ENCODE measurements at regions not wholly inside any gene's neighbourhood (a gene's known extent, or its start where the extent isn't known, plus 50 kb on each side); places are given as distances from the start of the nearest gene placed in this dataset.

DNA sequence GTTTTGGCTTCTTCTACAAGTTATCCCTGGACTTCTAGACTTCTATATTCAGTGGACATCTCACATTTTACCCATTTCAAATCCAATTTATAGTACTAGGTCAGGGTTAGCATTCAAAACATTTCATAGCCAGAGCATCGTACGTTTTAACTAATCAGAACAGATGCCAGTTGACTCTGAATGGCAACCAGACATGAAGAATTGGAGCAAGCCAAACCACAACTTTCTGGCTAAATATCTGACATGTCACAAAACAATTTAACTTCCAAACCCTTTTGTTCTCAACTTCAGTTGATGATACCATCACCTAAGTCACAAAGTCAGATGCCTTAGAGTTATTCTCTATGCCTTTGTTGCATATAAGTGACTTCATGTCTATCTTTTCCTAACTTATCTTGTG, 1105.7 kb downstream of the XPNPEP1 start:
- Histone ChIP-seq H3K27me3 (ENCODE audit: insufficient read depth, low read length) (no peaks in the 10 kb centered on the region), H3K9me3 (ENCODE audit: low read length) (no peaks in the 10 kb centered on the region), H3K4me1 (ENCODE audit: insufficient read depth, low read length) (no peaks in the 10 kb centered on the region), H3K4me3 (ENCODE audit: low read length) (no peak overlapping the region), H2AFZ (ENCODE audit: low read depth, low read length) (no peak overlapping the region), H3K36me3 (ENCODE audit: insufficient read depth, low read length) (no peaks in the 10 kb centered on the region)

DNA sequence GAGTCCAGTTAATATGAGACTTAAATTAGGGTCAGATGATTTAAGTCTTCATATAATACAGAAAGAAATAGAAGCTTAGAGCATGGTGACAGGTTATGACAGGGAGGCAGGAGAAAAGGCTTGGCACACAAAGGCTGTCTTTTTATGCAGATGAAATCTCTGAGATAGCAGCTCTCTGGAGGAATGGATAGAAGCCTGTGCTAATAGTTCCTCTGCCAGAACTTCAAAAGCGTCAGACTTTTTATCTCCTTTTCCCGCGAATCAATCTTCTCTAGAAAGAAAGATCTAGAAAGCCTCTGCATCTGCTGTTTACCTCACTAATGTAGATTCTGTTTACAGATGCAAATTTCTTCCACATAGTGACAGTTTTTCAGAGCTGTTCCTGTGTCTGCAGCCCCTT, 1106.2 kb downstream of the XPNPEP1 start:
- Histone ChIP-seq H3K27me3 (ENCODE audit: insufficient read depth, low read length) (no peaks in the 10 kb centered on the region), H3K4me3 (ENCODE audit: low read length) (no peak overlapping the region), H3K4me1 (ENCODE audit: insufficient read depth, low read length) (no peaks in the 10 kb centered on the region), H3K36me3 (ENCODE audit: insufficient read depth, low read length) (no peaks in the 10 kb centered on the region), H2AFZ (ENCODE audit: low read depth, low read length) (no peak overlapping the region), H3K9me3 (ENCODE audit: low read length) (no peaks in the 10 kb centered on the region)

GRCh38 chr10:108812906-108813305, 1110.4 kb downstream of the XPNPEP1 start:
- Histone ChIP-seq H3K9me3 (ENCODE audit: low read length) (no peaks in the 10 kb centered on the region), H2AFZ (ENCODE audit: low read depth, low read length) (no peak overlapping the region), H3K4me3 (ENCODE audit: low read length) (no peak overlapping the region), H3K4me1 (ENCODE audit: insufficient read depth, low read length) (no peaks in the 10 kb centered on the region), H3K27me3 (ENCODE audit: insufficient read depth, low read length) (no peaks in the 10 kb centered on the region), H3K36me3 (ENCODE audit: insufficient read depth, low read length) (no peaks in the 10 kb centered on the region)

DNA sequence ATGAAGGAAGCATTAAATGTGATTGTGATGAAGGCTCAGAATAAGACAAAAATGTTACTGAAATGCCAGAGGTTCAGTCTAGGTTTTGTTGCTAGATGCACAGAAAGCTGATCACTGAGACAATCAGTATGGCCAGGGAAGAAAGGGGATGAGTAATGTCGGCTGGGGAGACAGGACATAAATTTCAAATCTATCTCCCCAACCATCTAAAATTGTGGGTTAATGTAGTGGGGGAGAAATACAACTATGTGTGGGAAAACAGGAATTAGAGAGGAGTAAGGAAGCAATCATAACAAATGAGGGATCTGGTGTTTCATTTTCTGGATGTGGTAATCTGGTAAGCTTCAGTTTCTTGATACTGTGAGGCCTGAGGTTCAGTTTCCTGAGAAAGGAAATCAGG, 1111.0 kb downstream of the XPNPEP1 start:
- Histone ChIP-seq H3K4me1 (ENCODE audit: insufficient read depth, low read length) (no peaks in the 10 kb centered on the region), H3K36me3 (ENCODE audit: insufficient read depth, low read length) (no peaks in the 10 kb centered on the region), H3K27me3 (ENCODE audit: insufficient read depth, low read length) (no peaks in the 10 kb centered on the region), H2AFZ (ENCODE audit: low read depth, low read length) (no peak overlapping the region), H3K9me3 (ENCODE audit: low read length) (no peaks in the 10 kb centered on the region), H3K4me3 (ENCODE audit: low read length) (no peak overlapping the region)

GRCh38 chr10:108808228-108808627, 1115.1 kb downstream of the XPNPEP1 start:
- H3K9me3 ChIP-seq (ENCODE audit: low read length): no peaks in the 10 kb centered on the region
- H3K4me3 ChIP-seq (ENCODE audit: low read length): no peak overlapping the region
- no peaks in the 10 kb centered on the region for H3K27me3 ChIP-seq (ENCODE audit: insufficient read depth, low read length)
- H3K4me1 ChIP-seq (ENCODE audit: insufficient read depth, low read length): no peaks in the 10 kb centered on the region
- no peaks in the 10 kb centered on the region for H3K36me3 ChIP-seq (ENCODE audit: insufficient read depth, low read length)
- no peak overlapping the region for H2AFZ ChIP-seq (ENCODE audit: low read depth, low read length)

DNA sequence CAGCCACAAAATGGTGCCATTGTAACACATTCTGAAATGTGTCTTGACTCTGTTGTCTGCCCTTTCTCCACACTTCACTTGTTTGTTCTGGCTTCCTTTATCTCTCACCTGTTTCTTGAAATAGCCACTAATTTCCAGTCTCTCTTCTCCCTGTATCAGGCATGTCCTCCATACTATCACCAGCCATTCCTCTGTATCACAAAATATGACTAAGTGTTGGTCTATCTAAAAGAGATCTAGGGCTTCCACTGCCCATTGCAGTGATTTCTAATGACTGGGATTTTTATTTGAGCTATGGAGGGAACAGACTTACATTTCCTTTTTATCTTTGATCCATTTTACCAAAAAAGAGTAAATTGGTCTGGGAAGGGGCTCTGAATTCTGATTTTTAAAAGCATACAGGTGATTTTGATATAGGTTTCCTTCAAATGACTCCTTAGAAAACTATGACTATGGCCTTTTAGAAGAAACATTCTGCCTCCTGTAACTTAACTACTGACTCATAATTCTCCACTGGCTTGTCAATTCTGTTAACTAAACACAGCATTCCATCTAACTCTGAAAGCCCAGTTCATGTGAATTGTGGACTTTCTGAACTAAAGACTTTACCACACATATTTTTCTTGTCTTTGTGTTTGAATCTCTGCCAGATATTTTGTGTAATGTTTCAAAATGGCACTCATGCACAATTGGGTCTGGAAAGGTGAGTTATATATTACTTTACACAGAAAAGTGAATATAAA, 1121.4 kb downstream of the XPNPEP1 start:
- Histone ChIP-seq H3K9me3 (ENCODE audit: low read length) (no peaks in the 10 kb centered on the region), H3K36me3 (ENCODE audit: insufficient read depth, low read length) (no peaks in the 10 kb centered on the region), H2AFZ (ENCODE audit: low read depth, low read length) (no peak overlapping the region), H3K27me3 (ENCODE audit: insufficient read depth, low read length) (no peaks in the 10 kb centered on the region), H3K4me3 (ENCODE audit: low read length) (no peak overlapping the region), H3K4me1 (ENCODE audit: insufficient read depth, low read length) (no peaks in the 10 kb centered on the region)

DNA sequence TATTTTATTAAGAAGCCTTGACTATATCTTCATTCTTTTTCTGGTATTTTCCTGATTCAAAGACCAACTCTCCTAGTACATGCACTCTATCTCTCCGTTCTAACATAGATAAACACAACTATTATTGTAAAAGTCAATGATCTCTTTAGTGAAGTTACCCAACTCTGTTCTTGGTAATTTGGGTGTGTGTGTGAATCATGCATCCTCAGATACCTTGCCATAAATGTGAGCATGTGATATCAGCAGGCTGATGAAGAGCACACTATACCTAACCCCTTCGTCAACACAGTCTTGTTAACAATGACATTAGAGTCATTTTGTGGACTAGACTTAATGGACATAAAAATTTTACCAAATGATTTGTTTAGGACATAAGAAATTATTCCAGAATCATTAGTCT, 1122.1 kb downstream of the XPNPEP1 start:
- no peaks in the 10 kb centered on the region for H3K36me3 ChIP-seq (ENCODE audit: insufficient read depth, low read length)
- H3K27me3 ChIP-seq (ENCODE audit: insufficient read depth, low read length): no peaks in the 10 kb centered on the region
- no peak overlapping the region for H3K4me3 ChIP-seq (ENCODE audit: low read length)
- H3K4me1 ChIP-seq (ENCODE audit: insufficient read depth, low read length): no peaks in the 10 kb centered on the region
- H2AFZ ChIP-seq (ENCODE audit: low read depth, low read length): no peak overlapping the region
- no peaks in the 10 kb centered on the region for H3K9me3 ChIP-seq (ENCODE audit: low read length)

DNA sequence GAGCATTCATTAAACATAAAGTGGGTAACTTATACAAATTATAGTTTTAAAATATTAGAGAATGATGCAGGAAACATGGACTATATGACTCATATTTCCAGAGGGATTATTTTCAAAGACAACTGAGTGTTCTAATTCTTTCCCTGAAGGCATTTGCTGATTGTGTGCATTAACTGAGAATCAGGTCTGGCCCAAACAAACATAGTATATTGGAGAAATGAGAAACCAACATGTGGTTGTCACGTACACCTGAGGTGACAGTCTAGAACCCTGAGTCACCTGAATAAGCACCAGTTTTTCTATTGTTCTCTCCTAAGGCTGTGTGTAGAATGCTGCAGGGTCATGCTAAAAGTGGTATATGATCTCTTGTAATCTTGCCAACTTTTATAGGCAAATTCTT, 1125.7 kb downstream of the XPNPEP1 start:
- Histone ChIP-seq H3K4me3 (ENCODE audit: low read length) (no peak overlapping the region), H2AFZ (ENCODE audit: low read depth, low read length) (no peak overlapping the region), H3K27me3 (ENCODE audit: insufficient read depth, low read length) (no peaks in the 10 kb centered on the region), H3K4me1 (ENCODE audit: insufficient read depth, low read length) (no peaks in the 10 kb centered on the region), H3K9me3 (ENCODE audit: low read length) (no peaks in the 10 kb centered on the region), H3K36me3 (ENCODE audit: insufficient read depth, low read length) (no peaks in the 10 kb centered on the region)

DNA sequence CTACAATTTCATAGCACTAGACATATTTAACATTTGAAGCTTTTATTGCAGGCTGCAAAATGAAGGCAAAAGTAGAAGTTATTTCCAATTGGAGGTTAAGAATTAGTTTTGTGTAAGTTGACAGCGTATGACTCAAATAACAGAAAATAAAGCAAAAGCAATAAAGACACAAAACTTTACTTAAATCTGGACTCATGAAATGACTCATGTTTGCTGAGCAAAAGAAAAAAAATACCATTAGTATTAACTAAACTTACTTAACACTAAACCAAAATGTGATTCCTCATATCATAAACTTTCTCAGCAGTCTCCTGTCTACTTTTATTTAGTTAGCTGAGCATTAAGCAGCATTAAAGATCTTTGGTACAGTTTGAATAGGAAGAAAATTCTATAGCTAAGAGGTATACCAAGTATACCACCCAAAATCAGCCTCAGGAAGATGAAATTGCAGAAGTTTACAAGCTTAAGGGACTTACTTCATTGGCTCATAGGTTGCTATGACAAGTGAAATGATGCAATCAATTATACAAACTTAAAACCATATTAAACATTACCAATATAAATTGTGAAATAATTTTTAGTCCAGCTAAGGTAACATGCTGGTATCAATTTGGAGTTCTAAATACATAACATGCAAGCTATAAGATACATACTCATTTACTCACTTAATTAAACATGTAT, 1131.4 kb downstream of the XPNPEP1 start:
- Histone ChIP-seq H3K4me1 (ENCODE audit: insufficient read depth, low read length) (no peaks in the 10 kb centered on the region), H3K27me3 (ENCODE audit: insufficient read depth, low read length) (no peaks in the 10 kb centered on the region), H3K9me3 (ENCODE audit: low read length) (no peaks in the 10 kb centered on the region), H2AFZ (ENCODE audit: low read depth, low read length) (no peak overlapping the region), H3K36me3 (ENCODE audit: insufficient read depth, low read length) (no peaks in the 10 kb centered on the region), H3K4me3 (ENCODE audit: low read length) (no peak overlapping the region)

GRCh38 chr10:108791030-108791429, 1132.3 kb downstream of the XPNPEP1 start:
- Histone ChIP-seq H3K36me3 (ENCODE audit: insufficient read depth, low read length) (no peaks in the 10 kb centered on the region), H3K4me3 (ENCODE audit: low read length) (no peak overlapping the region), H3K27me3 (ENCODE audit: insufficient read depth, low read length) (no peaks in the 10 kb centered on the region), H2AFZ (ENCODE audit: low read depth, low read length) (no peak overlapping the region), H3K9me3 (ENCODE audit: low read length) (no peaks in the 10 kb centered on the region), H3K4me1 (ENCODE audit: insufficient read depth, low read length) (no peaks in the 10 kb centered on the region)

GRCh38 chr10:108789919-108790318, 1133.4 kb downstream of the XPNPEP1 start:
- Histone ChIP-seq H3K27me3 (ENCODE audit: insufficient read depth, low read length) (no peaks in the 10 kb centered on the region), H3K4me1 (ENCODE audit: insufficient read depth, low read length) (no peaks in the 10 kb centered on the region), H2AFZ (ENCODE audit: low read depth, low read length) (no peak overlapping the region), H3K9me3 (ENCODE audit: low read length) (no peaks in the 10 kb centered on the region), H3K4me3 (ENCODE audit: low read length) (no peak overlapping the region), H3K36me3 (ENCODE audit: insufficient read depth, low read length) (no peaks in the 10 kb centered on the region)

GRCh38 chr10:108789336-108789735, 1134.0 kb downstream of the XPNPEP1 start:
- no peaks in the 10 kb centered on the region for H3K9me3 ChIP-seq (ENCODE audit: low read length)
- H3K4me3 ChIP-seq (ENCODE audit: low read length): no peak overlapping the region
- no peaks in the 10 kb centered on the region for H3K36me3 ChIP-seq (ENCODE audit: insufficient read depth, low read length)
- no peaks in the 10 kb centered on the region for H3K4me1 ChIP-seq (ENCODE audit: insufficient read depth, low read length)
- H2AFZ ChIP-seq (ENCODE audit: low read depth, low read length): no peak overlapping the region
- H3K27me3 ChIP-seq (ENCODE audit: insufficient read depth, low read length): no peaks in the 10 kb centered on the region

GRCh38 chr10:108788891-108789290, 1134.4 kb downstream of the XPNPEP1 start:
- no peaks in the 10 kb centered on the region for H3K9me3 ChIP-seq (ENCODE audit: low read length)

GRCh38 chr10:108787932-108788331, 1135.4 kb downstream of the XPNPEP1 start:
- Histone ChIP-seq H3K4me3 (ENCODE audit: low read length) (no peak overlapping the region), H2AFZ (ENCODE audit: low read depth, low read length) (no peak overlapping the region), H3K9me3 (ENCODE audit: low read length) (no peaks in the 10 kb centered on the region), H3K36me3 (ENCODE audit: insufficient read depth, low read length) (no peaks in the 10 kb centered on the region), H3K27me3 (ENCODE audit: insufficient read depth, low read length) (no peaks in the 10 kb centered on the region), H3K4me1 (ENCODE audit: insufficient read depth, low read length) (no peaks in the 10 kb centered on the region)

More at GRCh38 chr10:108788891-108789290, 1134.4 kb downstream of the XPNPEP1 start:
- no peaks in the 10 kb centered on the region for H3K27me3 ChIP-seq (ENCODE audit: insufficient read depth, low read length)
- no peak overlapping the region for H3K4me3 ChIP-seq (ENCODE audit: low read length)
- H2AFZ ChIP-seq (ENCODE audit: low read depth, low read length): no peak overlapping the region
- no peaks in the 10 kb centered on the region for H3K36me3 ChIP-seq (ENCODE audit: insufficient read depth, low read length)
- no peaks in the 10 kb centered on the region for H3K4me1 ChIP-seq (ENCODE audit: insufficient read depth, low read length)
